ENCODE measurements at regions not wholly inside any gene's neighbourhood (a gene's known extent, or its start where the extent isn't known, plus 50 kb on each side); places are given as distances from the start of the nearest gene placed in this dataset.

DNA sequence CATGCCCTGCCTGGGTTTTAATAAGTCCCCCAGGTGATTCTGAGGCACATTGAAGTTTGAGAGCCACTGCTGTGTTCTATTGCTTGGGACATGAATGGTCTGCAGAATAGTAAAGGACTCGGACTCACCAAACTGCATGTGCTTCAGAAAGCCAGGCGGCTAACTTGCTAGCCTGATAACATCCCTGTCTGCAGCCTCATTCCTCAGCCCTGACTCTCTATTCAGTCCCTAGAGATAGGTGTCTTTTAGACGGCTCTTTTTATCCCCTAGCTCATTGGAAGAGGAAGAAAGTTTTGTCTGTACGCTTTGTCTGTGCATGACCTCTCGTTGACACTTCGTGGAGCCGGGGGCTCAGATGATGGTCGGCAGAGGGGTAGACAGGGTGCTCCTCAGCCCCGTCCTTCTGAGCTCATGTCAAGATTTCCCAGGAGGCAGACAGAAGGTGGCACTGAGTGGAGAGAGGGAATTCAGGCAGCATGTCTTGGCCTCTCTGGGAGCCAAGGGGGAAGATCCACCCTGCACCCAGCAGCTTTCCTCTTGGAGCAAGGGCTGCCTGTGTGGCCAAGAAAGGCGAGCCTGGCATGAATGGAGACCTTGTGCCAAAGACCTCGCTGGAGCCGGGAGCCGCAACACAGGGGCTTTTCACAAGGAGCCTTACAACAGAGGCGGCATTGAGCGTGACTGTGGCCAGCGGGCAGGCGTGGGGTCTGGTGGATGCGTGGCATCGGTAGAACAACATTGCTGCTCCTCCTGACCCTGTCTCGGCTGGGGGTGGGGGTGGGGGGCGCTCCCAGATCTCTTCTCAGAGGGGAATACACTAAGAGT lies 51.1 kb upstream of the PODXL start:
- TF ChIP-seq CTCF (IDR thresholded peaks at IDR 0.05; ENCODE audit: borderline replicate concordance, extremely low read depth, low read length, poor library complexity, severe bottlenecking) (no peak), EZH2 (IDR thresholded peaks at IDR 0.05; ENCODE audit: borderline replicate concordance, low read depth, low read length, severe bottlenecking) (no peak)
